ENCODE measurements at regions not wholly inside any gene's neighbourhood (a gene's known extent, or its start where the extent isn't known, plus 50 kb on each side); places are given as distances from the start of the nearest gene placed in this dataset.
A peak's percentile ranks its signal among the peaks of the same experiment; 100 is the strongest.
"Not testable (repeated sequence)": the region's sequence is repeated elsewhere in the genome, so short reads cannot be mapped to it uniquely, and the experiment has no call there.

DNA sequence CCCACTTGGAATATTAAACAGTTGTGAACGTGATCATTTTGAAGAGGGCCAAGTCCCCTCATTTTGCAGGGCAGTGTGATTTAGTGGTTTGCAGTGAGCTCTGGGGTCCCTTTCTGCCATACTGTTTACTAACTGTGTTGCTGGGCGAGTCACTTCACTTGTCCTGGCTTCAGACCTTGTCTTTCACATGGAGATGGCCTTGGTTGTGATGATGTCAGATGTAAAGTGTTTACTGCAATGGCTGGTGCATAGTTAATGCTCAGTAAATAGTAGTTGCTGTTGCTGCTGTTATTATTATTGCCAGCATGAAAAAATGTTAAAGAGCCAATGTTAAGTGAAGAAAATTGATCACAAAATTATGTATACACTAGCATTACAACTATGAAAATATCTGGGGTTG, 95.4 kb upstream of the CRYM start:
- not testable (repeated sequence) for H3K27me3 ChIP-seq (ENCODE audit: insufficient read depth, low read length); H3K4me1 ChIP-seq (ENCODE audit: insufficient read depth, low read length); H3K9me3 ChIP-seq (ENCODE audit: insufficient read depth, low read depth, low read length); H3K36me3 ChIP-seq (ENCODE audit: insufficient read depth, low read length); H3K79me2 ChIP-seq (ENCODE audit: insufficient read depth, low read length); H3K4me1 Mint-ChIP-seq (ENCODE audit: low read depth, unreplicated experiment); FAIRE-seq; DNase-seq (ENCODE audit: low read depth); H3K36me3 Mint-ChIP-seq (ENCODE audit: low read depth, unreplicated experiment); H3K9me3 Mint-ChIP-seq (ENCODE audit: unreplicated experiment); H3K4me3 ChIP-seq (ENCODE audit: insufficient read depth, low read depth, low read length); H3K9ac ChIP-seq (ENCODE audit: low read length); H3K27ac ChIP-seq (ENCODE audit: low read depth, low read length); H4K20me1 ChIP-seq (ENCODE audit: insufficient read depth, low read length); H2AFZ ChIP-seq (ENCODE audit: low read depth, low read length); H3K27me3 Mint-ChIP-seq (ENCODE audit: low read depth, unreplicated experiment); H3K4me2 ChIP-seq (ENCODE audit: low read length); H3K27ac Mint-ChIP-seq (ENCODE audit: unreplicated experiment); H3K4me3 Mint-ChIP-seq (ENCODE audit: unreplicated experiment)

GRCh38 chr16:21372862-21373261, 94.8 kb upstream of the CRYM start:
- H3K79me2 ChIP-seq (ENCODE audit: insufficient read depth, low read length); H2AFZ ChIP-seq (ENCODE audit: low read depth, low read length); H3K9ac ChIP-seq (ENCODE audit: low read length); H3K9me3 ChIP-seq (ENCODE audit: insufficient read depth, low read depth, low read length); H3K4me1 ChIP-seq (ENCODE audit: insufficient read depth, low read length); H3K36me3 ChIP-seq (ENCODE audit: insufficient read depth, low read length); H3K27ac ChIP-seq (ENCODE audit: low read depth, low read length); H3K9me3 Mint-ChIP-seq (ENCODE audit: unreplicated experiment); H3K36me3 Mint-ChIP-seq (ENCODE audit: low read depth, unreplicated experiment); H3K27ac Mint-ChIP-seq (ENCODE audit: unreplicated experiment); H3K27me3 Mint-ChIP-seq (ENCODE audit: low read depth, unreplicated experiment); DNase-seq (ENCODE audit: low read depth); H3K4me2 ChIP-seq (ENCODE audit: low read length); H3K4me1 Mint-ChIP-seq (ENCODE audit: low read depth, unreplicated experiment); FAIRE-seq; H3K4me3 ChIP-seq (ENCODE audit: insufficient read depth, low read depth, low read length); H3K4me3 Mint-ChIP-seq (ENCODE audit: unreplicated experiment); H3K27me3 ChIP-seq (ENCODE audit: insufficient read depth, low read length); H4K20me1 ChIP-seq (ENCODE audit: insufficient read depth, low read length): not testable (repeated sequence)

- FAIRE-seq; H3K4me1 Mint-ChIP-seq (ENCODE audit: low read depth, unreplicated experiment); H3K9me3 Mint-ChIP-seq (ENCODE audit: unreplicated experiment): not testable (repeated sequence)
Measured at GRCh38 chr16:21372162-21372835, 94.2 kb upstream of the CRYM start.

DNA sequence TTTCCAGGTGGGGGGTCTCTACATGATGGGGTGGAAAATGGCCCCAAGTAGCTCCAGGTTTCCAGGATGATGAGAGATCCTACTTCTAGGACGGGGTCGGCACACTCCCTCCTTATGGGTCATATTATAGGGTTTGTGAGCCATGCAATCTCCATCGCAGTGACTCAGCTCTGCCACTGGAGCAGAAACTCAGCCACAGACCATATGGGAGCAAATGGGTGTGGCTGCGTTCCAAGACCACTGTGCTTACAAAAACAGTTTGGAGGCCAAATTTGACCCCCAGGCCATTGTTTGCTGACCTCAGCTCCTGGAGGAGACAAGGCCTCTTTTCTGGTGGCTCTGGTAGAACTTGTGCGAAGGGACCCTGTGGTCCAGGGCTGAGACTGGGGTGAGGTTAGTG, 92.7 kb upstream of the CRYM start:
- not testable (repeated sequence) for H3K27ac Mint-ChIP-seq (ENCODE audit: unreplicated experiment); H3K36me3 ChIP-seq (ENCODE audit: insufficient read depth, low read length); H3K4me1 Mint-ChIP-seq (ENCODE audit: low read depth, unreplicated experiment); H3K4me3 ChIP-seq (ENCODE audit: insufficient read depth, low read depth, low read length); H3K4me1 ChIP-seq (ENCODE audit: insufficient read depth, low read length); FAIRE-seq; H3K4me2 ChIP-seq (ENCODE audit: low read length); H3K4me3 Mint-ChIP-seq (ENCODE audit: unreplicated experiment); H3K27me3 ChIP-seq (ENCODE audit: insufficient read depth, low read length); H3K9me3 Mint-ChIP-seq (ENCODE audit: unreplicated experiment); H3K9me3 ChIP-seq (ENCODE audit: insufficient read depth, low read depth, low read length); H3K9ac ChIP-seq (ENCODE audit: low read length); H3K27me3 Mint-ChIP-seq (ENCODE audit: low read depth, unreplicated experiment); H4K20me1 ChIP-seq (ENCODE audit: insufficient read depth, low read length); H3K27ac ChIP-seq (ENCODE audit: low read depth, low read length); H3K36me3 Mint-ChIP-seq (ENCODE audit: low read depth, unreplicated experiment); H3K79me2 ChIP-seq (ENCODE audit: insufficient read depth, low read length); H2AFZ ChIP-seq (ENCODE audit: low read depth, low read length)
- peak; percentile 65 for DNase-seq (ENCODE audit: low read depth)

More at GRCh38 chr16:21372162-21372835, 94.2 kb upstream of the CRYM start:
- not testable (repeated sequence) for H3K27me3 ChIP-seq (ENCODE audit: insufficient read depth, low read length); H3K4me3 ChIP-seq (ENCODE audit: insufficient read depth, low read depth, low read length); H3K36me3 ChIP-seq (ENCODE audit: insufficient read depth, low read length); H3K9ac ChIP-seq (ENCODE audit: low read length); H3K27me3 Mint-ChIP-seq (ENCODE audit: low read depth, unreplicated experiment); H3K4me2 ChIP-seq (ENCODE audit: low read length); H3K4me3 Mint-ChIP-seq (ENCODE audit: unreplicated experiment); H3K36me3 Mint-ChIP-seq (ENCODE audit: low read depth, unreplicated experiment); H3K79me2 ChIP-seq (ENCODE audit: insufficient read depth, low read length); H3K27ac ChIP-seq (ENCODE audit: low read depth, low read length); DNase-seq (ENCODE audit: low read depth); H4K20me1 ChIP-seq (ENCODE audit: insufficient read depth, low read length); H3K27ac Mint-ChIP-seq (ENCODE audit: unreplicated experiment); H3K9me3 ChIP-seq (ENCODE audit: insufficient read depth, low read depth, low read length); H2AFZ ChIP-seq (ENCODE audit: low read depth, low read length); H3K4me1 ChIP-seq (ENCODE audit: insufficient read depth, low read length)

GRCh38 chr16:21368973-21369942, 91.2 kb upstream of the CRYM start:
- H3K27ac Mint-ChIP-seq (ENCODE audit: unreplicated experiment); H3K4me1 Mint-ChIP-seq (ENCODE audit: low read depth, unreplicated experiment): not testable (repeated sequence)

More at GRCh38 chr16:21368973-21369942, 91.2 kb upstream of the CRYM start:
- DNase-seq (ENCODE audit: low read depth); H3K4me3 ChIP-seq (ENCODE audit: insufficient read depth, low read depth, low read length); H3K9me3 ChIP-seq (ENCODE audit: insufficient read depth, low read depth, low read length); H3K4me2 ChIP-seq (ENCODE audit: low read length); H3K36me3 ChIP-seq (ENCODE audit: insufficient read depth, low read length); H3K9ac ChIP-seq (ENCODE audit: low read length); H3K36me3 Mint-ChIP-seq (ENCODE audit: low read depth, unreplicated experiment); H4K20me1 ChIP-seq (ENCODE audit: insufficient read depth, low read length); H2AFZ ChIP-seq (ENCODE audit: low read depth, low read length); H3K9me3 Mint-ChIP-seq (ENCODE audit: unreplicated experiment); H3K79me2 ChIP-seq (ENCODE audit: insufficient read depth, low read length); H3K4me3 Mint-ChIP-seq (ENCODE audit: unreplicated experiment); H3K27me3 ChIP-seq (ENCODE audit: insufficient read depth, low read length); H3K27ac ChIP-seq (ENCODE audit: low read depth, low read length); H3K27me3 Mint-ChIP-seq (ENCODE audit: low read depth, unreplicated experiment); FAIRE-seq; H3K4me1 ChIP-seq (ENCODE audit: insufficient read depth, low read length): not testable (repeated sequence)
